HL-60 (cell line): ENCODE measurements at regions not wholly inside any gene's neighbourhood (a gene's known extent, or its start where the extent isn't known, plus 50 kb on each side); places are given as distances from the start of the nearest gene placed in this dataset.

ENCODE experiments used
- DNase-seq, 2 experiments: peaks; one replicate each; pipeline ENCODE4 v3.0.0-alpha.2; 2010 to 2020; ENCODE audit warnings: low read depth in 1 of 2, low spot score in 1 of 2
- H3K27ac ChIP-seq: fragments of 250-450 bp; sonication (Bioruptor Pico); replicated peaks from 2 replicates; pipeline ENCODE4 v1.5.1; 2020; ENCODE audit warnings: mild to moderate bottlenecking, moderate library complexity
- H3K27me3 ChIP-seq: fragments of 250-450 bp; sonication (Bioruptor Pico); 2 replicates; pipeline ENCODE4 v1.5.1; 2021; ENCODE audit warnings: mild to moderate bottlenecking, moderate library complexity; ENCODE audit not compliant: insufficient read depth, poor library complexity, severe bottlenecking
- H3K4me3 ChIP-seq: replicated peaks from 2 replicates; pipeline ENCODE4 v1.5.1; 2011; ENCODE audit warnings: mild to moderate bottlenecking, control low read depth, low read length; ENCODE audit not compliant: insufficient read depth
- CTCF ChIP-seq: IDR thresholded peaks from one replicate; pipeline ENCODE4 v1.5.1; 2011; ENCODE audit warnings: low read length, control low read depth, inconsistent platforms; ENCODE audit not compliant: insufficient read depth
- GABPA ChIP-seq: IDR thresholded peaks from 2 replicates; pipeline ENCODE4 v1.6.1; 2012; ENCODE audit warnings: low read depth
- POLR2AphosphoS5 ChIP-seq: IDR thresholded peaks from 2 replicates; pipeline ENCODE4 v1.6.1; 2012; ENCODE audit warnings: low read depth
- REST ChIP-seq: IDR thresholded peaks from 2 replicates; pipeline ENCODE4 v1.6.1; 2012; ENCODE audit warnings: low read depth; ENCODE audit not compliant: insufficient replicate concordance
- SPI1 ChIP-seq: IDR thresholded peaks from 2 replicates; pipeline ENCODE4 v1.6.1; 2012; ENCODE audit warnings: low read depth, mild to moderate bottlenecking, borderline replicate concordance

- Histone ChIP-seq H3K4me3 (no peak overlapping the region), H3K27ac (no peak overlapping the region), H3K27me3 (no peaks in the 10 kb centered on the region)
- TF ChIP-seq REST = no peak
- TF ChIP-seq CTCF = no peak
- TF ChIP-seq POLR2AphosphoS5 = no peak
- no peak for TF ChIP-seq SPI1
- TF ChIP-seq GABPA = no peak
- no peak for DNase-seq
Measured at GRCh38 chr2:221254299-221254698, 317.8 kb downstream of the EPHA4 start.

- Histone ChIP-seq H3K27ac (no peak overlapping the region), H3K4me3 (no peak overlapping the region), H3K27me3 (no peaks in the 10 kb centered on the region)
- no peak for TF ChIP-seq POLR2AphosphoS5
- no peak for TF ChIP-seq SPI1
- no peak for TF ChIP-seq GABPA
- no peak for TF ChIP-seq CTCF
- no peak for TF ChIP-seq REST
- no peak for DNase-seq
Measured at GRCh38 chr2:221255862-221256261, 316.2 kb downstream of the EPHA4 start.

GRCh38 chr2:221258464-221258863, 313.6 kb downstream of the EPHA4 start:
- no peaks in the 10 kb centered on the region for H3K27me3 ChIP-seq
- no peak for DNase-seq
- no peak overlapping the region for H3K27ac ChIP-seq
- H3K4me3 ChIP-seq = no peak overlapping the region
- TF ChIP-seq SPI1 = no peak
- no peak for TF ChIP-seq CTCF
- no peak for TF ChIP-seq POLR2AphosphoS5
- no peak for TF ChIP-seq GABPA
- no peak for TF ChIP-seq REST
